Thyroid gland (tissue), 4 donors: ENCODE measurements at regions not wholly inside any gene's neighbourhood (a gene's known extent, or its start where the extent isn't known, plus 50 kb on each side); places are given as distances from the start of the nearest gene placed in this dataset.

Source experiments
- CTCF ChIP-seq, 6 experiments: fragments of 200-600 bp in 3 of 6; fragments of 450-650 bp in 3 of 6; sonication (generic) in 3 of 6; IDR thresholded peaks; one replicate each; pipeline ENCODE4 v1.5.1; 2016 to 2019; ENCODE audit warnings: antibody characterized with exemption in 6 of 6, mild to moderate bottlenecking in 2 of 6, inconsistent platforms in 1 of 6, moderate library complexity in 1 of 6
- POLR2A ChIP-seq, 2 donors: fragments of 450-650 bp; IDR thresholded peaks; one replicate each; pipeline ENCODE4 v1.6.1; 2017; ENCODE audit warnings: antibody characterized with exemption in 2 of 2, mild to moderate bottlenecking in 2 of 2, moderate library complexity in 1 of 2

- no peak for TF ChIP-seq CTCF (IDR thresholded peaks at IDR 0.05)
- no peak for TF ChIP-seq POLR2A (IDR thresholded peaks at IDR 0.05)
Observed at GRCh38 chrX:13179100-13179499, 134.7 kb upstream of the FAM9C start.
